NB4 (cell line): ENCODE measurements at regions not wholly inside any gene's neighbourhood (a gene's known extent, or its start where the extent isn't known, plus 50 kb on each side); places are given as distances from the start of the nearest gene placed in this dataset.

ENCODE experiments used
- DNase-seq: peaks from one replicate; pipeline ENCODE4 v3.0.0; 2010; ENCODE audit warnings: low read depth
- H3K4me3 ChIP-seq: one replicate; pipeline ENCODE4 v1.5.1; 2011; ENCODE audit warnings: mild to moderate bottlenecking, low read depth, low read length, moderate library complexity
- MAX ChIP-seq: IDR thresholded peaks from 2 replicates; pipeline ENCODE4 v1.6.1; 2011; ENCODE audit warnings: low read depth, low read length
- MYC ChIP-seq: IDR thresholded peaks from 2 replicates; pipeline ENCODE4 v1.6.1; 2011; ENCODE audit warnings: low read depth, low read length
- POLR2A ChIP-seq: IDR thresholded peaks from 2 replicates; pipeline ENCODE4 v1.6.1; 2011; ENCODE audit warnings: mild to moderate bottlenecking; ENCODE audit not compliant: insufficient read length; ENCODE audit errors: extremely low read depth
- TF ChIP-seq, protein P1 (sequence below): IDR thresholded peaks from one replicate; pipeline ENCODE4 v1.5.1; 2012; ENCODE audit warnings: low read depth, low read length

GRCh38 chr6:8760951-8761350 lies 325.6 kb upstream of the SLC35B3 start:
- H3K4me3 ChIP-seq, result no peak overlapping the region
- DNase-seq, result no peak
- TF ChIP-seq MYC (no peak), MAX (no peak), POLR2A (no peak)
- TF ChIP-seq, protein P1, sequence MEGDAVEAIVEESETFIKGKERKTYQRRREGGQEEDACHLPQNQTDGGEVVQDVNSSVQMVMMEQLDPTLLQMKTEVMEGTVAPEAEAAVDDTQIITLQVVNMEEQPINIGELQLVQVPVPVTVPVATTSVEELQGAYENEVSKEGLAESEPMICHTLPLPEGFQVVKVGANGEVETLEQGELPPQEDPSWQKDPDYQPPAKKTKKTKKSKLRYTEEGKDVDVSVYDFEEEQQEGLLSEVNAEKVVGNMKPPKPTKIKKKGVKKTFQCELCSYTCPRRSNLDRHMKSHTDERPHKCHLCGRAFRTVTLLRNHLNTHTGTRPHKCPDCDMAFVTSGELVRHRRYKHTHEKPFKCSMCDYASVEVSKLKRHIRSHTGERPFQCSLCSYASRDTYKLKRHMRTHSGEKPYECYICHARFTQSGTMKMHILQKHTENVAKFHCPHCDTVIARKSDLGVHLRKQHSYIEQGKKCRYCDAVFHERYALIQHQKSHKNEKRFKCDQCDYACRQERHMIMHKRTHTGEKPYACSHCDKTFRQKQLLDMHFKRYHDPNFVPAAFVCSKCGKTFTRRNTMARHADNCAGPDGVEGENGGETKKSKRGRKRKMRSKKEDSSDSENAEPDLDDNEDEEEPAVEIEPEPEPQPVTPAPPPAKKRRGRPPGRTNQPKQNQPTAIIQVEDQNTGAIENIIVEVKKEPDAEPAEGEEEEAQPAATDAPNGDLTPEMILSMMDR, result no peak

GRCh38 chr6:8758412-8758811 lies 323.1 kb upstream of the SLC35B3 start:
- DNase-seq, result no peak
- H3K4me3 ChIP-seq, result no peak overlapping the region
- TF ChIP-seq MYC, result no peak
- TF ChIP-seq MAX, result no peak
- TF ChIP-seq, protein P1, result no peak
- TF ChIP-seq POLR2A, result no peak

GRCh38 chr6:8750627-8751026 lies 315.3 kb upstream of the SLC35B3 start:
- TF ChIP-seq MYC (no peak), MAX (no peak), POLR2A (no peak)
- TF ChIP-seq, protein P1, result no peak
- no peak for DNase-seq
- no peak overlapping the region for H3K4me3 ChIP-seq

DNA sequence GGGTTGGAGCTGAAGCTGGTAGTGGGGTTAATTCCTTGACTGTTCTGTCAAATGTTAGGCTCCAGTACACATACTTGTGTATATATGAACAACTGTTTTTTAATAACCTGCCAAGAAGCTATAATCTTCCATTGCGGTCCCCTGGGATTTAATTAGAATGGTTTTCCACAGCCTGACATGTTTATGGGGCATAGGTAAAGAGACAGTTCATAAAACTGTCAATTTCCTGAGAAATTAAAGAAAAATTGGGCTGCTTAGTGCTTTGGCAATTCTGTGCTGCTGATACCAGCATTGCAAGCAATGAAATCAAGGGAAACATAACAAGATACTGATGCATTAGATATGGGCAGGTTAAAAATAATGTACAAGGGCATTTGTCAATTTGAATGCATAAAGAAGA lies 314.1 kb upstream of the SLC35B3 start:
- TF ChIP-seq, protein P1, result no peak
- no peak for TF ChIP-seq MYC
- TF ChIP-seq POLR2A, result no peak
- no peak for TF ChIP-seq MAX
- no peak for DNase-seq
- H3K4me3 ChIP-seq, result no peak overlapping the region

DNA sequence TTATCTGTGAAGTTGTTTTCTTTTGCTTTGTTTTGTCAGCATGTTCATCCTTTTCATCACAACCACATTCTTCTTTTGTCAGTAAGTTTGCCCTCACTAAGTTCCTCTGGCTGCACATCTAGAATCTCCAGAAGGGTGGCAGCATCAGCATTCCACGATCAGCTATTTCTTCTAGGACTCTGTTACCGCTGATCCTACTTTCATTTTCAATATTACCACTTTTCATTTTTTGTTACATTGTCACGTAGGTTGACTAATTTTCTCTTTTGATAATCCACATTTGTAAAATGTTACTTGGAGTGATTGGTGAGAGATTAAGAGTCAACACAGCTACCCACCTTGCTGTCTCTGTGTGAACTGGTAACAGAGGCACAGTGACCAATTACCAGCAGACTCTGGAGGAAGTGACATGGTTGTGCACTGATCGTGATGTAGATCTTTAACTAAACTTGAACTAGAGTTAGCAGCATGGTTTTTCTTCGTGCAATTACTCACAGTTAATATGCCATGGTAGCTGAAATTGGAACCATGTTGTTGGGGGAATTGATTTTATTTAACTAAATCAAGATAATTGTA lies 307.9 kb upstream of the SLC35B3 start:
- H3K4me3 ChIP-seq, result peak overlapping the region; percentile 74
- DNase-seq, result peak; percentile 56
- no peak for TF ChIP-seq POLR2A
- TF ChIP-seq, protein P1, result peak; percentile 32
- TF ChIP-seq MAX, result 0 out of 2 replicates have a peak, but pooled peaks have one; percentile 10
- TF ChIP-seq MYC, result no peak

DNA sequence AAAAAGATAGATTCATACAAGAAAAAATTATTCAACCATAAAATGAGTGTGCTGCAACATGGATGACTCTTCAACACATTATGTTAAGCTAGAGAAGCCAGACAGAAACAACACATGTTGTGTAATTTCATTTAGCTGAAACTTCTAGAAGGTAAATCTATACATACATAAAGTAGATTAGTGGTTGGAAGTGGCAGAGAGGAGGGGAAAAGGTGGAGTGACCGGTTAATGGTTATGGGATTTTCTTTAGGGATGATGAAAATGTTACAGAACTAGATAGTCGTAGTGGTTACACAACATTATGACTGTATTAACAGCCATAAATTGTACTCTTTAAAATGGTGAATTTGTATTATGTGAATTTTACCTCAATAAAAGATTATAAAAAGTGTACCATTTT lies 304.1 kb upstream of the SLC35B3 start:
- TF ChIP-seq MYC (no peak), POLR2A (no peak), MAX (no peak)
- TF ChIP-seq, protein P1, result no peak
- H3K4me3 ChIP-seq, result no peak overlapping the region
- no peak for DNase-seq
